ENCODE measurements at regions not wholly inside any gene's neighbourhood (a gene's known extent, or its start where the extent isn't known, plus 50 kb on each side); places are given as distances from the start of the nearest gene placed in this dataset.
"Not testable (repeated sequence)": the region's sequence is repeated elsewhere in the genome, so short reads cannot be mapped to it uniquely, and the experiment has no call there.

DNA sequence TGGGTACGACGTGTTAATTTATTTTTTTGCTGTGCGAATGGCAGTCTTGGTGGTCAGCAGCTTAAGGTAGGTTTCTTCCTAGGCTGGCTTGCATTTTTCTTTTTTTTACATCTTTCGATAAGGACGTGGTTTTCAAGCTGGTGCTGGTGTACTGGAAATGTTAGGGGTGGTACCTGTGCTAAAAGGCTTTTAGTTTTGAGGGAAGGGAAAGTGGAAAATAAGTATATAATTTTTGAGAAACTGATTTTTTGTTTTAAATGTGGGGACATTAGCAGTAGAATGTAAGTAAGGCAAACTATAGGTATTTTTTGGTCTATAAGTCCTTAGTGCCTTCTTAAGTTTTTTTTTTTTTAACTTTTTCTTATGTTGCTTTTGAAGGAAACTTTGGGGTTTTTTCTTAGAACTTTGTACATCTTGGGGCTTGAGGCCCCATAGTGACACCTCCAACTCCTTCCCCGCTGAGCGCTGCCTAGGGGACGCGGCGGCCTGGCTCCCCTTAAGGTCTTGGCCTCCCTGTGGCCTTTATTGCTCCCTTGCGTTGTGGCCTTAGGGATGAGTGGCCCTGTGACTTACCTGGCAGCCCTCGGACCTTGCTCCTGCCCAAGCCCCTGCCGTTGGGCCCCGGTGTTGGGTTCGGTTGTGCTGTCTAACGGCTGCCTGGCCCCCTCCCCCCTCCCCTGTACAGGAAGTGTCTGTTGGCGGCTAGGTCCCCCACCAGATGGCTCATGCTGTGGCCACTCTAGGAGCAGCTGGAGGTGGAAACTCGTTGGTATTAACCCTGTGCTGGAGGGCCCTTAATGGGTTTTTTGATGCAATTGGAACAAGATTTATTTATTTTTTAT is 88.0 kb upstream of the RPRML start:
- peak; percentile 90 for DNase-seq

DNA sequence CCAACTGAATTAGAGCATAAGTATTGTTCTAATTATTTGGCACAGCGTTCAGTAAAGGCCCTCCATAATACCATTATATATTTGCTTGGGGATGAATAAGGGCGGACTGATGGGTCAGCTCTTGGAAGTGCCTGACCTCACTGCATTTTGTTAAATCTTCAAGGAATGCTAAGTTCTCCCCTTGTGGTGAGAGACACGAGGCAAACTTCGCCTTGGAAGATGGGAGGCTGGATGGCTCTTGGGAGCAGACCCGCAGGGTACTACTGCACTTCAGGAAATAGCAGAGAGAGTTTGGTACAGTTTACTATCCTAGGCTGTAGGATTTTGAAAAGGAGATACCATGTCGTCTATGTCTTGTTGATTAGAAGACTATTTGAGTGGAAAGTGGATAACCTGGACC is 87.0 kb upstream of the RPRML start:
- DNase-seq: no peak

DNA sequence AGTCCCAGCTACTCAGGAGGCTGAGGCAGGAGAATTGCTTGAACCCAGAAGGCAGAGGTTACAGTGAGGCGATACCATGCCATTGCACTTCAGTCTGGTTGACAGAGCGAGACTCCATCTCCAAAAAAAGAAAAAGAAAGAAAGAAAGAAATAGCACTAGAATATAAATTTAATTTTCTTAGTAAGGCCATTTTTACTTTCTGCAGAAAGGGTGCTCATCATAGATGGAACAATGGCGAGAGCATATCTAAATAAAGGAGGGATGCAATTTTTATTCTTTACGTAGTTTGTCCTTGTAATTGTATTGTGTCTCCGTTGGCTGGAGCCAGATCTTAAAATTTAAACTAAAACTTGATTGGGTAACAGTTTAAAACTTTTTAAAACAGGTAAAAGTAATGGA is 85.6 kb upstream of the RPRML start:
- no peak for DNase-seq

DNA sequence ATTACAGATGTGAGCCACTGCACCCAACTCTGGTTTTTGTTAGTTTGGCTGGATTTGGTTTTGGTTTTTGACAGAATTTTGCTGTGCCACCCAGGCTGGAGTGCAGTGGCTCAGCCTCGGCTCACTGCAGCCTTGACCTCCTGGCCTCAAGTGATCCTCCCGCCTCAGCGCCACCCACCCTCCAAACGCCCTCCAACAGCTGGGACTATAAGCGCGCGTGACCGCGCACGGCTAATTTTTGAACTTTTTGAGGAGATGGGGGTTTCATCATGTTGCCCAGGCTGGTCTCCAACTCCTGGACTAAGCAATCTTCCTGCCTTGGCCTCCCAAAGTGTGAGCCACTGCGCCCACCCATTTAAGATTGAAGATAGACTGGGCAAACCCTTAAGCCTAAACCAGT is 84.4 kb upstream of the RPRML start:
- DNase-seq: no peak

DNA sequence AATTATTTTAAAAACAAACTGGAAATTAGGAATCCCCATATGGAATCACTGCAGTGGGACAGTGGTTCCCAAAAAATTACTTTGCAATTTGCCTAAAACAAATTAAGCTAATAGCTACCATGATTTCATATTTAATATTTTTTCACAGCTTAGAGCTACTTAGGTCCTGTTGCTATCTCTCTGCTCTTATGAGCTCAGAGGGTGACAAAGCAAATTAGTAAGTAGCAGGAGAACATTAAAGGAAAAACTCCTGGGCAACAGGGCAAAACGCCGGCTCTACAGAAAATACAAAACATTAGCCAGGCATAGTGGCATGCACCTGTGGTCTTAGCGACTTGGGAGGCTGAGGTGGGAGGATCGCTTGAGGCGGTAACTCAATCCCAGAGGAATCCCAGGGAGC is 83.8 kb upstream of the RPRML start:
- not testable (repeated sequence) for DNase-seq

DNA sequence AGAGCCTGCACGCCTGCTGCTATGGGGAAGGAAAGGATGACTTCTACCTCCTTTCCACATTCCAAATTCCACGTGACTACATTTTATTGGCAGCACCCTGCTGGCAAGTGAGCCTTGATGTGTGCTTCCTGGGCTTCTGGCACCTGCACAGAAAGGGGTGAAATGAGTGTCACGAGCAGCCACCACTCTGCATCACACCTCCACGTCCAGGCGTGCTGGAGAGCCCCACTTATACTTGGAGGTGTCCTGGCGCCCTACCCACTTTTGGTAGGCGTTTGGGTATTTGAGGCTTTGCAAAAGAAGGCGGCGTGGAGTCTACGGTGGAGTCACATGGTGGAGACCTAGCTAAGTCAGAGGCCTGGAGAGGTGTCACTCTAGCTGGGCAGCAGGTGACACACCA is 81.0 kb upstream of the RPRML start:
- not testable (repeated sequence) for DNase-seq

DNA sequence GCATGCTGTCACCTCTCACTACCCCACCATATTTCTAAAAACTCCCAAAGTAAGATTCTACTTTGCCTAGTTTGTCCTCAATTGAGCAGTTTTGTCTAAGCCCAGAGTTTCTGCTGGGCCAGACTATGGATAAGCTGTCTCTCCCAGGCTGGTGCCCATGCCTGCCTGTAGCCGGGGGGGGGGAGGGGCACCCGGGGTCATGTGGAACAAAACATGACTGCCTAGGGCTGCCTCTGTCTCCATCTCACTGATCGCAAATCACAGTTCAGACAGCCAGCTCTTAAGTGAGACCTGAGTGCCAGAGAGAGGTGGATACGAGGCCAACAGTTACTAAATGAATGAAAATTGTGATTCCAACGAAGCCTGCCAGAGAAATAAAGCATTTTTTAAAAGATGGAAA is 78.8 kb upstream of the RPRML start:
- DNase-seq: no peak

DNA sequence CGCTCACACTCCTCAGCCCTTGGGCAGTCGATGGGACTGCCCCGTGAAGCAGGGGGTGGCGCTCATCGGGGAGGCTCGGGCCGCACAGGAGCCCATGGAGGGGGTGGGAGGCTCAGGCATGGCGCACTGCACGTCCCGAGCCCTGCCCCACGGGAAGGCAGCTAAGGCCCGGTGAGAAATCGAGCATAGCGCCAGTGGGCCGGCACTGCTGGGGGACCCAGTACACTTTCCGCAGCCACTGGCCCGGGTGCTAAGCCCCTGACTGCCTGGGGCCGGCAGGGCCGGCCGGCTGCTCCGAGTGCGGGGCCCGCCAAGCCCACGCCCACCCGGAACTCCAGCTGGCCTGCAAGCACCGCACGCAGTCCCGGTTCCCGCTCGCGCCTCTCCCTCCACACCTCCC is 78.2 kb upstream of the RPRML start:
- not testable (repeated sequence) for DNase-seq

DNA sequence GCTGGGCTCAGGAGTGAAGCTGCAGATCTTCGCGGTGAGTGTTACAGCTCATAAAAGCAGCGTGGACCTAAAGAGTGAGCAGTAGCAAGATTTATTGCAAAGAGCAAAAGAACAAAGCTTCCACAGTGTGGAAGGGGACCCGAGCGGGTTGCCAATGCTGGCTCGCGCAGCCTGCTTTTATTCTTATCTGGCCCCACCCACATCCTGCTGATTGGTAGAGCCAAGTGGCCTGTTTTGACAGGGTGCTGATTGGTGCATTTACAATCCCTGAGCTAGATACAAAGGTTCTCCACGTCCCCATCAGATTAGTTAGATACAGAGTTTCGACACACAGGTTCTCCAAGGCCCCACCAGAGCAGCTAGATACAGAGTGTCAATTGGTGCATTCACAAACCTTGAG is 77.6 kb upstream of the RPRML start:
- DNase-seq: not testable (repeated sequence)
